ENCODE measurements at regions not wholly inside any gene's neighbourhood (a gene's known extent, or its start where the extent isn't known, plus 50 kb on each side); places are given as distances from the start of the nearest gene placed in this dataset.

DNA sequence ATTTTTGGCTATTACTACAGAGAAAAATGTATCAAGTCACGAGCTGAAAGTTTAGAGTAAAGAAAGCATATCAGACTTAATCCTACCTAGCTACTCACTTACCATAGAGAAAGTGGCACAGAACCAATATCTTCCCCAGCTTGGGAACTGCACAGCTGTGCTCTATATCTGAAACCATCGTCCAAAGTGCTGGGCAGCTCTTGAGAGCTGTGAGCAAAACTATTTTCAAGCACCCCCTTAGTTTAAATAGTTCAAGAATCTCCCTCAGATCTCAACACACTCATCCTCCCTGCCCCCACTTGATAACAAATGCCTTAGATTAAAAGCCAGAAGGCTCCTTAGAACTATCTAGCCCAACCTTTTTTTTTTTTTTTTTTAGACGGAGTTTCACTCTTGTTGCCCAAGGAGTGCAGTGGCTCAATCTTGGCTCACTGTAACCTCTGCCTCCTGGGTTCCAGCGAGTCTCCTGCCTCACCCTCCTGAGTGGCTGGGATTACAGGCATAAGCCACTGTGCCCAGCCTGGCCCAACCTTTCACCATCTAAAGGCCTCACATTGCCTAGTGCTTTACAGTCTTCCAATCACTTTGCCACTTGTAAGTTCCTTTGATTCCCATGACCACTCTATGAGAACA is 94.2 kb upstream of the APC start:
- no peak overlapping the region for H3K4me3 ChIP-seq
- H3K9me3 ChIP-seq (ENCODE audit: control insufficient read depth in 4 of 4, insufficient read depth in 3 of 4, low read length in 3 of 4), result no peaks in the 10 kb centered on the region
- DNase-seq, result peak; percentile 29 to 68 (median 33)
- H3K4me1 ChIP-seq (ENCODE audit: control insufficient read depth in 5 of 5, insufficient read depth in 5 of 5, low read length in 5 of 5), result peaks cover 0 to 4% (median 2%) of the 10 kb centered on the region in 5 donors
- no peak overlapping the region for H3K27ac ChIP-seq (ENCODE audit: low read depth in 1 of 2, low read length in 1 of 2)
- WGBS, 2 donors, result 51 to 78% methylated on average over 4 of the region's 4 CpGs
- H3K36me3 ChIP-seq (ENCODE audit: control insufficient read depth in 4 of 4, insufficient read depth in 4 of 4, low read length in 4 of 4), result no peaks in the 10 kb centered on the region
- no peak overlapping the region for H3K9ac ChIP-seq (ENCODE audit: insufficient read depth in 1 of 2, low read length in 2 of 2)
- no peak for ATAC-seq (ENCODE audit: insufficient read depth, low FRiP score)
- no peak for TF ChIP-seq CTCF (IDR thresholded peaks at IDR 0.05; ENCODE audit: control extremely low read depth, extremely low read depth)
- no peaks in the 10 kb centered on the region for H3K27me3 ChIP-seq (ENCODE audit: control insufficient read depth in 3 of 3, insufficient read depth in 3 of 3, low read length in 2 of 3)

GRCh38 chr5:112646139-112646936 is 91.3 kb upstream of the APC start:
- Histone ChIP-seq H3K4me3 (no peak overlapping the region), H3K9ac (ENCODE audit: insufficient read depth in 1 of 2, low read length in 2 of 2) (no peak overlapping the region), H3K27ac (ENCODE audit: low read depth in 1 of 2, low read length in 1 of 2) (no peak overlapping the region), H3K36me3 (ENCODE audit: control insufficient read depth in 4 of 4, insufficient read depth in 4 of 4, low read length in 4 of 4) (no peaks in the 10 kb centered on the region), H3K27me3 (ENCODE audit: control insufficient read depth in 3 of 3, insufficient read depth in 3 of 3, low read length in 2 of 3) (no peaks in the 10 kb centered on the region), H3K9me3 (ENCODE audit: control insufficient read depth in 4 of 4, insufficient read depth in 3 of 4, low read length in 3 of 4) (no peaks in the 10 kb centered on the region), H3K4me1 (ENCODE audit: control insufficient read depth in 5 of 5, insufficient read depth in 5 of 5, low read length in 5 of 5) (peaks cover 0 to 4% (median 2%) of the 10 kb centered on the region in 5 donors)
- DNase-seq, result no peak
- TF ChIP-seq CTCF (IDR thresholded peaks at IDR 0.05; ENCODE audit: control extremely low read depth, extremely low read depth), result no peak
- WGBS, 2 donors, result 62 to 78% methylated on average over 4 of the region's 4 CpGs
- no peak for ATAC-seq (ENCODE audit: insufficient read depth, low FRiP score)

DNA sequence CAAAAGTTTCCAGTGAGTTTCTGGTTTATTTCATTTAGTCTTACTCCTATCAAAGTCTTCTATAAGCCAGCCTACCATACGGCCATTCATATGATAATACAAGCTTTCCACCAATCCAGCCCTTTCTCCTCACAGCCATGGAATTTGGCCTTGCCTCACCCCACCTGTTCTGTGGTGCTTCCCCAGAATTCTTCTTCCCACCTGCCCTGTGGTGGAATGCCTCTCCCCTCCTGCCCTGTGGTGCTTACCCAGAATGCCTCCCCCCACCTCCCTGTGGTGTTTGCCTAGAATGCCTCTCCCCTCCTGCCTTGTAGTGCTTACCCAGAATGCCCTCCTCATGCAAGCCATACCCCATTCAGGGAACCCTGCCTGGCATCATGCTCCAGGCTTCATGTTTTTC is 90.3 kb upstream of the APC start:
- no peak for TF ChIP-seq CTCF (IDR thresholded peaks at IDR 0.05; ENCODE audit: control extremely low read depth, extremely low read depth)
- Histone ChIP-seq H3K36me3 (ENCODE audit: control insufficient read depth in 4 of 4, insufficient read depth in 4 of 4, low read length in 4 of 4) (no peaks in the 10 kb centered on the region), H3K27me3 (ENCODE audit: control insufficient read depth in 3 of 3, insufficient read depth in 3 of 3, low read length in 2 of 3) (no peaks in the 10 kb centered on the region), H3K9ac (ENCODE audit: insufficient read depth in 1 of 2, low read length in 2 of 2) (no peak overlapping the region), H3K9me3 (ENCODE audit: control insufficient read depth in 4 of 4, insufficient read depth in 3 of 4, low read length in 3 of 4) (no peaks in the 10 kb centered on the region), H3K4me1 (ENCODE audit: control insufficient read depth in 5 of 5, insufficient read depth in 5 of 5, low read length in 5 of 5) (peaks cover 0 to 4% (median 2%) of the 10 kb centered on the region in 5 donors), H3K4me3 (no peak overlapping the region), H3K27ac (ENCODE audit: low read depth in 1 of 2, low read length in 1 of 2) (no peak overlapping the region)
- DNase-seq (no peak), ATAC-seq (ENCODE audit: insufficient read depth, low FRiP score) (no peak)
- WGBS, 2 donors, result 80 to 83% methylated on average over 1 of the region's 1 CpG

Measured in lung (tissue), 11 donors.